ENCODE measurements at regions not wholly inside any gene's neighbourhood (a gene's known extent, or its start where the extent isn't known, plus 50 kb on each side); places are given as distances from the start of the nearest gene placed in this dataset.
"Not testable (repeated sequence)": the region's sequence is repeated elsewhere in the genome, so short reads cannot be mapped to it uniquely, and the experiment has no call there.

GRCh38 chr12:92233346-92234015 lies 87.8 kb upstream of the BTG1 start:
- H3K79me2 ChIP-seq (ENCODE audit: insufficient read depth), result no peaks in the 10 kb centered on the region
- WGBS (ENCODE audit: low lambda C conversion rate), result 56% methylated on average over 5 of the region's 5 CpGs
- POLR2A ChIA-PET, result no interaction called here

GRCh38 chr12:92232371-92232932 lies 86.8 kb upstream of the BTG1 start:
- H3K9me2 ChIP-seq; H4K20me1 ChIP-seq (ENCODE audit: insufficient read depth); H3K4me3 ChIP-seq (ENCODE audit: low read depth in 2 of 2, low read length in 1 of 2); CTCF ChIA-PET; POLR2A ChIA-PET; H2AFZ ChIP-seq (ENCODE audit: low read depth); H3K27me3 ChIP-seq (ENCODE audit: insufficient read depth); DNase-seq; H3K4me1 ChIP-seq (ENCODE audit: control insufficient read depth in 1 of 2, insufficient read depth in 2 of 2, low read depth in 1 of 2, low read length in 1 of 2); H3K27ac ChIP-seq (ENCODE audit: low read depth in 2 of 2, low read length in 1 of 2); H3F3A ChIP-seq (replicated peaks; ENCODE audit: insufficient read depth); H3K9me3 ChIP-seq; H3K79me2 ChIP-seq (ENCODE audit: insufficient read depth); H3K36me3 ChIP-seq (replicated peaks in 1 of 2; ENCODE audit: control insufficient read depth in 1 of 2, insufficient read depth in 2 of 2, low read length in 1 of 2); H3K4me2 ChIP-seq; H3K9ac ChIP-seq: not testable (repeated sequence)
- WGBS (ENCODE audit: low lambda C conversion rate), result 71% methylated on average over 1 of the region's 2 CpGs

More at GRCh38 chr12:92233346-92234015, 87.8 kb upstream of the BTG1 start:
- no peaks in the 10 kb centered on the region for H3K4me1 ChIP-seq (ENCODE audit: control insufficient read depth in 1 of 2, insufficient read depth in 2 of 2, low read depth in 1 of 2, low read length in 1 of 2)
- no peak for TF ChIP-seq SIN3A (IDR thresholded peaks at IDR 0.05; ENCODE audit: borderline replicate concordance, low read depth, low read length)
- no peak for TF ChIP-seq RXRA (IDR thresholded peaks at IDR 0.05; ENCODE audit: borderline replicate concordance, low read depth)
- TF ChIP-seq NFIC (IDR thresholded peaks at IDR 0.05; ENCODE audit: borderline replicate concordance), result no peak
- TF ChIP-seq CHD2 (IDR thresholded peaks at IDR 0.05; ENCODE audit: low read length, partially characterized antibody), result no peak
- TF ChIP-seq EP300 (IDR thresholded peaks at IDR 0.05; ENCODE audit: borderline replicate concordance in 1 of 2, low read depth in 1 of 2, low read length in 1 of 2), result no peak
- no peak for TF ChIP-seq TAF1 (IDR thresholded peaks at IDR 0.05; ENCODE audit: borderline replicate concordance, low read depth, low read length)
- no peak overlapping the region for H3K4me3 ChIP-seq (ENCODE audit: low read depth in 2 of 2, low read length in 1 of 2)
- no peaks in the 10 kb centered on the region for H4K20me1 ChIP-seq (ENCODE audit: insufficient read depth)
- no peak overlapping the region for H3K4me2 ChIP-seq
- no peak overlapping the region for H3K27ac ChIP-seq (ENCODE audit: low read depth in 2 of 2, low read length in 1 of 2)
- CTCF ChIA-PET, result no interaction called here
- H2AFZ ChIP-seq (ENCODE audit: low read depth), result no peak overlapping the region
- H3K9ac ChIP-seq, result no peak overlapping the region
- no peaks in the 10 kb centered on the region for H3K9me3 ChIP-seq
- no peaks in the 10 kb centered on the region for H3K27me3 ChIP-seq (ENCODE audit: insufficient read depth)
- no peaks in the 10 kb centered on the region for H3K36me3 ChIP-seq (replicated peaks in 1 of 2; ENCODE audit: control insufficient read depth in 1 of 2, insufficient read depth in 2 of 2, low read length in 1 of 2)
- no peaks in the 10 kb centered on the region for H3F3A ChIP-seq (replicated peaks; ENCODE audit: insufficient read depth)
- no peak for DNase-seq
- H3K9me2 ChIP-seq, result no peaks in the 10 kb centered on the region

- CTCF ChIA-PET; H3K9me2 ChIP-seq; H3K4me2 ChIP-seq; H3K79me2 ChIP-seq (ENCODE audit: insufficient read depth); H3K27me3 ChIP-seq (ENCODE audit: insufficient read depth); H3F3A ChIP-seq (replicated peaks; ENCODE audit: insufficient read depth); H3K36me3 ChIP-seq (replicated peaks in 1 of 2; ENCODE audit: control insufficient read depth in 1 of 2, insufficient read depth in 2 of 2, low read length in 1 of 2); H3K9me3 ChIP-seq; H3K9ac ChIP-seq; POLR2A ChIA-PET; H4K20me1 ChIP-seq (ENCODE audit: insufficient read depth); H2AFZ ChIP-seq (ENCODE audit: low read depth); H3K4me1 ChIP-seq (ENCODE audit: control insufficient read depth in 1 of 2, insufficient read depth in 2 of 2, low read depth in 1 of 2, low read length in 1 of 2); DNase-seq; H3K4me3 ChIP-seq (ENCODE audit: low read depth in 2 of 2, low read length in 1 of 2); H3K27ac ChIP-seq (ENCODE audit: low read depth in 2 of 2, low read length in 1 of 2): not testable (repeated sequence)
- WGBS (ENCODE audit: low lambda C conversion rate), result 76% methylated on average over 3 of the region's 3 CpGs
Observed at GRCh38 chr12:92231945-92232344, 86.3 kb upstream of the BTG1 start.

GRCh38 chr12:92231532-92231931 lies 85.9 kb upstream of the BTG1 start:
- H4K20me1 ChIP-seq (ENCODE audit: insufficient read depth); H3K27me3 ChIP-seq (ENCODE audit: insufficient read depth); CTCF ChIA-PET; H3K4me2 ChIP-seq; H3K9ac ChIP-seq; H3K4me3 ChIP-seq (ENCODE audit: low read depth in 2 of 2, low read length in 1 of 2); H3K79me2 ChIP-seq (ENCODE audit: insufficient read depth); H3F3A ChIP-seq (replicated peaks; ENCODE audit: insufficient read depth); H3K4me1 ChIP-seq (ENCODE audit: control insufficient read depth in 1 of 2, insufficient read depth in 2 of 2, low read depth in 1 of 2, low read length in 1 of 2); H3K27ac ChIP-seq (ENCODE audit: low read depth in 2 of 2, low read length in 1 of 2); H2AFZ ChIP-seq (ENCODE audit: low read depth); H3K9me2 ChIP-seq; POLR2A ChIA-PET; H3K9me3 ChIP-seq; H3K36me3 ChIP-seq (replicated peaks in 1 of 2; ENCODE audit: control insufficient read depth in 1 of 2, insufficient read depth in 2 of 2, low read length in 1 of 2); DNase-seq: not testable (repeated sequence)
- WGBS (ENCODE audit: low lambda C conversion rate), result 73% methylated on average over 1 of the region's 2 CpGs
